GM23338 (cell line): ENCODE measurements at regions not wholly inside any gene's neighbourhood (a gene's known extent, or its start where the extent isn't known, plus 50 kb on each side); places are given as distances from the start of the nearest gene placed in this dataset.

Experiments
- ATAC-seq: fragments of 200-7000 bp; cut with Tn5 transposase; 3 replicates; pipeline ENCODE4 v1.9.1; 2020
- DNase-seq: peaks from one replicate; pipeline ENCODE4 v3.0.0-alpha.2; 2015; ENCODE audit warnings: low spot score
- H2AFZ ChIP-seq: fragments of 200-600 bp; sonication (generic); 2 replicates; pipeline ENCODE4 v1.8.0; 2016; ENCODE audit warnings: antibody characterized with exemption, mild to moderate bottlenecking, moderate library complexity
- H3F3A ChIP-seq: fragments of 200-600 bp; sonication (generic); replicated peaks from 2 replicates; pipeline ENCODE4 v1.8.0; 2017; ENCODE audit warnings: antibody characterized with exemption, mixed run types, low read depth
- H3K27ac ChIP-seq: fragments of 200-600 bp; sonication (generic); 2 replicates; pipeline ENCODE4 v1.6.1; 2016; ENCODE audit warnings: low read depth
- H3K27me3 ChIP-seq: fragments of 200-600 bp; sonication (generic); 2 replicates; pipeline ENCODE4 v1.8.0; 2016; ENCODE audit warnings: mild to moderate bottlenecking, mixed run types, moderate library complexity; ENCODE audit not compliant: insufficient read depth
- H3K36me3 ChIP-seq: fragments of 200-600 bp; sonication (generic); 2 replicates; pipeline ENCODE4 v1.8.0; 2016; ENCODE audit warnings: mild to moderate bottlenecking; ENCODE audit not compliant: insufficient read depth
- H3K4me1 ChIP-seq: fragments of 200-600 bp; sonication (generic); 2 replicates; pipeline ENCODE4 v1.8.0; 2016; ENCODE audit warnings: mild to moderate bottlenecking, moderate library complexity; ENCODE audit not compliant: insufficient read depth
- H3K4me2 ChIP-seq: fragments of 200-600 bp; sonication (generic); 2 replicates; pipeline ENCODE4 v1.7.1; 2017; ENCODE audit warnings: mixed run types
- H3K4me3 ChIP-seq: fragments of 200-600 bp; sonication (generic); 2 replicates; pipeline ENCODE4 v1.6.1; 2016; ENCODE audit warnings: mixed run types
- H3K79me2 ChIP-seq: fragments of 200-600 bp; sonication (generic); replicated peaks from 2 replicates; pipeline ENCODE4 v1.8.0; 2017; ENCODE audit warnings: mild to moderate bottlenecking; ENCODE audit not compliant: insufficient read depth
- H3K9me2 ChIP-seq: fragments of 200-600 bp; sonication (generic); 2 replicates; pipeline ENCODE4 v1.8.0; 2017; ENCODE audit not compliant: insufficient read depth
- H4K20me1 ChIP-seq: fragments of 200-600 bp; sonication (generic); replicated peaks from 2 replicates; pipeline ENCODE4 v1.8.0; 2017; ENCODE audit warnings: mild to moderate bottlenecking; ENCODE audit not compliant: insufficient read depth
- H3K27ac Mint-ChIP-seq: 2 replicates; pipeline ENCODE4 v1.8.0; 2020; ENCODE audit warnings: inconsistent platforms, mild to moderate bottlenecking, moderate library complexity, mixed read lengths
- H3K27me3 Mint-ChIP-seq: 3 replicates; pipeline ENCODE4 v1.8.0; 2022; ENCODE audit warnings: low read depth, mild to moderate bottlenecking, moderate library complexity, mixed read lengths, inconsistent platforms; ENCODE audit not compliant: insufficient read depth, poor library complexity
- H3K36me3 Mint-ChIP-seq: 3 replicates; pipeline ENCODE4 v1.8.0; 2021; ENCODE audit warnings: low read depth, mild to moderate bottlenecking, inconsistent platforms, moderate library complexity, mixed read lengths
- H3K4me1 Mint-ChIP-seq: 3 replicates; pipeline ENCODE4 v1.8.0; 2020; ENCODE audit warnings: mild to moderate bottlenecking, inconsistent platforms, mixed read lengths
- H3K4me3 Mint-ChIP-seq: 3 replicates; pipeline ENCODE4 v1.8.0; 2021; ENCODE audit warnings: moderate library complexity, mild to moderate bottlenecking, inconsistent platforms, mixed read lengths
- H3K9me3 Mint-ChIP-seq: 3 replicates; pipeline ENCODE4 v1.8.0; 2020; ENCODE audit warnings: moderate library complexity, mild to moderate bottlenecking, inconsistent platforms, mixed read lengths
- CREB1 ChIP-seq: fragments of 250-450 bp; sonication (Bioruptor Pico); IDR thresholded peaks from 2 replicates; pipeline ENCODE4 v1.5.0; 2020; ENCODE audit warnings: low read depth, mild to moderate bottlenecking, moderate library complexity
- ETS1 ChIP-seq: IDR thresholded peaks from 2 replicates; pipeline ENCODE4 v1.6.1; 2016; ENCODE audit warnings: antibody characterized with exemption
- EZH2 ChIP-seq: fragments of 200-600 bp; sonication (generic); IDR thresholded peaks from one replicate; pipeline ENCODE4 v1.8.0; 2017; ENCODE audit warnings: antibody characterized with exemption, mild to moderate bottlenecking, low read depth; ENCODE audit not compliant: unreplicated experiment
- JUNB ChIP-seq: IDR thresholded peaks from one replicate; pipeline ENCODE4 v1.6.1; 2016; ENCODE audit warnings: antibody characterized with exemption; ENCODE audit not compliant: unreplicated experiment
- NANOG ChIP-seq: IDR thresholded peaks from 2 replicates; pipeline ENCODE4 v1.6.1; 2016; ENCODE audit warnings: antibody characterized with exemption, borderline replicate concordance
- POLR2AphosphoS5 ChIP-seq: IDR thresholded peaks from 2 replicates; pipeline ENCODE4 v1.6.1; 2016; ENCODE audit warnings: antibody characterized with exemption, low read depth
- ZNF114 ChIP-seq: fragments of 250-450 bp; sonication (Bioruptor Pico); IDR thresholded peaks from 2 replicates; pipeline ENCODE4 v1.5.0; 2020; ENCODE audit warnings: mild to moderate bottlenecking, moderate library complexity
- TF ChIP-seq, protein P1 (sequence below): fragments of 250-450 bp; sonication (Bioruptor Pico); IDR thresholded peaks from 2 replicates; pipeline ENCODE4 v1.5.0; 2020; ENCODE audit warnings: mild to moderate bottlenecking, moderate library complexity
- TF ChIP-seq, protein P2 (sequence below): IDR thresholded peaks from one replicate; pipeline ENCODE4 v1.6.1; 2018; ENCODE audit warnings: antibody characterized with exemption; ENCODE audit not compliant: unreplicated experiment
- TF ChIP-seq, protein P3 (sequence below), 2 experiments: fragments of 200-600 bp in 1 of 2; sonication (generic) in 1 of 2; conservative IDR thresholded peaks; 2 replicates each; pipeline versions ENCODE4 v1.5.1 to v1.6.1; 2016 to 2017; ENCODE audit warnings: antibody characterized with exemption in 2 of 2, low read depth in 2 of 2, mild to moderate bottlenecking in 2 of 2, moderate library complexity in 1 of 2

DNA sequence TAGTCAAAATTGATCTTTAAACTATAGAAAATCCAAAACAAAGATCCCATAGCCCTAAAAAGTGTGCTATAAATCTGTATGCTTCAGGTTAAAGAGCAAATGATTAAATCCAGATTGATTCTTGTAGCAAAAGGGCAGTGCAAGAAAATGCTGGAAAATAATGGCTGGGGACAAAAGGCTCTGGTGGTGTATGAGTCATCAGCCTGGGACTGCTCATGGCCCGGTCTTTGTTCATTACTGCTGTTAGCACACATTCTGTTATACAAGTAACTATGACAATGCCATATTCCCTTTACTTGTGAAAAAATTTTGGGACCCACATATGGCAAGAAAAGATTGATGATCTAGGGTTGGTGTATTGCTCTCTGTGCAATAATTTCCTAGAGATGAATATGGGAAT lies 89.1 kb downstream of the RWDD3 start:
- no peak overlapping the region for H3K4me2 ChIP-seq
- no peaks in the 10 kb centered on the region for H3K27me3 ChIP-seq
- peaks cover 11% of the 10 kb centered on the region; the same call in 1 of the 2 replicates for H3K9me2 ChIP-seq
- H3F3A ChIP-seq = no peaks in the 10 kb centered on the region
- H3K4me1 ChIP-seq = no peaks in the 10 kb centered on the region
- H2AFZ ChIP-seq = no peak overlapping the region
- no peaks in the 10 kb centered on the region for H4K20me1 ChIP-seq
- H3K4me3 ChIP-seq = no peak overlapping the region
- no peak overlapping the region for H3K27ac ChIP-seq
- H3K36me3 Mint-ChIP-seq = no peaks in the 10 kb centered on the region; the same call in 2 of the 3 replicates
- H3K27me3 Mint-ChIP-seq = no peaks in the 10 kb centered on the region
- H3K36me3 ChIP-seq = no peaks in the 10 kb centered on the region
- no peak for TF ChIP-seq CREB1 (CRISPR knock-in tag)
- TF ChIP-seq EZH2 = no peak
- no peak overlapping the region for H3K4me3 Mint-ChIP-seq
- no peak overlapping the region for H3K27ac Mint-ChIP-seq
- no peaks in the 10 kb centered on the region for H3K79me2 ChIP-seq
- H3K9me3 Mint-ChIP-seq = no peaks in the 10 kb centered on the region
- H3K4me1 Mint-ChIP-seq = peaks cover 4% of the 10 kb centered on the region
- no peak for DNase-seq
- ATAC-seq = no peak

GRCh38 chr1:95325349-95325748 lies 91.3 kb downstream of the RWDD3 start:
- H3K4me3 ChIP-seq = no peak overlapping the region
- no peaks in the 10 kb centered on the region for H4K20me1 ChIP-seq
- no peaks in the 10 kb centered on the region for H3F3A ChIP-seq
- Mint-ChIP-seq H3K27ac (no peak overlapping the region), H3K36me3 (no peaks in the 10 kb centered on the region), H3K9me3 (no peaks in the 10 kb centered on the region), H3K4me1 (peaks cover 4% of the 10 kb centered on the region), H3K4me3 (no peak overlapping the region), H3K27me3 (no peaks in the 10 kb centered on the region)
- H2AFZ ChIP-seq = no peak overlapping the region
- H3K9me2 ChIP-seq = no peaks in the 10 kb centered on the region
- no peaks in the 10 kb centered on the region for H3K36me3 ChIP-seq
- H3K27me3 ChIP-seq = no peaks in the 10 kb centered on the region
- DNase-seq = no peak
- no peak for ATAC-seq
- no peaks in the 10 kb centered on the region for H3K4me1 ChIP-seq
- no peaks in the 10 kb centered on the region for H3K79me2 ChIP-seq
- no peak overlapping the region for H3K4me2 ChIP-seq
- H3K27ac ChIP-seq = no peak overlapping the region
- TF ChIP-seq CREB1 (CRISPR knock-in tag) = no peak
- TF ChIP-seq, protein P1, sequence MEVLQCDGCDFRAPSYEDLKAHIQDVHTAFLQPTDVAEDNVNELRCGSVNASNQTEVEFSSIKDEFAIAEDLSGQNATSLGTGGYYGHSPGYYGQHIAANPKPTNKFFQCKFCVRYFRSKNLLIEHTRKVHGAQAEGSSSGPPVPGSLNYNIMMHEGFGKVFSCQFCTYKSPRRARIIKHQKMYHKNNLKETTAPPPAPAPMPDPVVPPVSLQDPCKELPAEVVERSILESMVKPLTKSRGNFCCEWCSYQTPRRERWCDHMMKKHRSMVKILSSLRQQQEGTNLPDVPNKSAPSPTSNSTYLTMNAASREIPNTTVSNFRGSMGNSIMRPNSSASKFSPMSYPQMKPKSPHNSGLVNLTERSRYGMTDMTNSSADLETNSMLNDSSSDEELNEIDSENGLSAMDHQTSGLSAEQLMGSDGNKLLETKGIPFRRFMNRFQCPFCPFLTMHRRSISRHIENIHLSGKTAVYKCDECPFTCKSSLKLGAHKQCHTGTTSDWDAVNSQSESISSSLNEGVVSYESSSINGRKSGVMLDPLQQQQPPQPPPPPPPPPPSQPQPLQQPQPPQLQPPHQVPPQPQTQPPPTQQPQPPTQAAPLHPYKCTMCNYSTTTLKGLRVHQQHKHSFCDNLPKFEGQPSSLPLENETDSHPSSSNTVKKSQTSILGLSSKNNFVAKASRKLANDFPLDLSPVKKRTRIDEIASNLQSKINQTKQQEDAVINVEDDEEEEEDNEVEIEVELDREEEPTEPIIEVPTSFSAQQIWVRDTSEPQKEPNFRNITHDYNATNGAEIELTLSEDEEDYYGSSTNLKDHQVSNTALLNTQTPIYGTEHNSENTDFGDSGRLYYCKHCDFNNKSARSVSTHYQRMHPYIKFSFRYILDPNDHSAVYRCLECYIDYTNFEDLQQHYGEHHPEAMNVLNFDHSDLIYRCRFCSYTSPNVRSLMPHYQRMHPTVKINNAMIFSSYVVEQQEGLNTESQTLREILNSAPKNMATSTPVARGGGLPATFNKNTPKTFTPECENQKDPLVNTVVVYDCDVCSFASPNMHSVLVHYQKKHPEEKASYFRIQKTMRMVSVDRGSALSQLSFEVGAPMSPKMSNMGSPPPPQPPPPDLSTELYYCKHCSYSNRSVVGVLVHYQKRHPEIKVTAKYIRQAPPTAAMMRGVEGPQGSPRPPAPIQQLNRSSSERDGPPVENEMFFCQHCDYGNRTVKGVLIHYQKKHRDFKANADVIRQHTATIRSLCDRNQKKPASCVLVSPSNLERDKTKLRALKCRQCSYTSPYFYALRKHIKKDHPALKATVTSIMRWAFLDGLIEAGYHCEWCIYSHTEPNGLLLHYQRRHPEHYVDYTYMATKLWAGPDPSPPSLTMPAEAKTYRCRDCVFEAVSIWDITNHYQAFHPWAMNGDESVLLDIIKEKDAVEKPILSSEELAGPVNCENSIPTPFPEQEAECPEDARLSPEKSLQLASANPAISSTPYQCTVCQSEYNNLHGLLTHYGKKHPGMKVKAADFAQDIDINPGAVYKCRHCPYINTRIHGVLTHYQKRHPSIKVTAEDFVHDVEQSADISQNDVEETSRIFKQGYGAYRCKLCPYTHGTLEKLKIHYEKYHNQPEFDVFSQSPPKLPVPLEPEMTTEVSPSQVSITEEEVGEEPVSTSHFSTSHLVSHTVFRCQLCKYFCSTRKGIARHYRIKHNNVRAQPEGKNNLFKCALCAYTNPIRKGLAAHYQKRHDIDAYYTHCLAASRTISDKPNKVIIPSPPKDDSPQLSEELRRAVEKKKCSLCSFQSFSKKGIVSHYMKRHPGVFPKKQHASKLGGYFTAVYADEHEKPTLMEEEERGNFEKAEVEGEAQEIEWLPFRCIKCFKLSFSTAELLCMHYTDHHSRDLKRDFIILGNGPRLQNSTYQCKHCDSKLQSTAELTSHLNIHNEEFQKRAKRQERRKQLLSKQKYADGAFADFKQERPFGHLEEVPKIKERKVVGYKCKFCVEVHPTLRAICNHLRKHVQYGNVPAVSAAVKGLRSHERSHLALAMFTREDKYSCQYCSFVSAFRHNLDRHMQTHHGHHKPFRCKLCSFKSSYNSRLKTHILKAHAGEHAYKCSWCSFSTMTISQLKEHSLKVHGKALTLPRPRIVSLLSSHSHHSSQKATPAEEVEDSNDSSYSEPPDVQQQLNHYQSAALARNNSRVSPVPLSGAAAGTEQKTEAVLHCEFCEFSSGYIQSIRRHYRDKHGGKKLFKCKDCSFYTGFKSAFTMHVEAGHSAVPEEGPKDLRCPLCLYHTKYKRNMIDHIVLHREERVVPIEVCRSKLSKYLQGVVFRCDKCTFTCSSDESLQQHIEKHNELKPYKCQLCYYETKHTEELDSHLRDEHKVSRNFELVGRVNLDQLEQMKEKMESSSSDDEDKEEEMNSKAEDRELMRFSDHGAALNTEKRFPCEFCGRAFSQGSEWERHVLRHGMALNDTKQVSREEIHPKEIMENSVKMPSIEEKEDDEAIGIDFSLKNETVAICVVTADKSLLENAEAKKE (CRISPR knock-in tag) = no peak
- no peak for TF ChIP-seq ETS1
- no peak for TF ChIP-seq ZNF114
- no peak for TF ChIP-seq JUNB
- TF ChIP-seq EZH2 = no peak
- TF ChIP-seq, protein P2, sequence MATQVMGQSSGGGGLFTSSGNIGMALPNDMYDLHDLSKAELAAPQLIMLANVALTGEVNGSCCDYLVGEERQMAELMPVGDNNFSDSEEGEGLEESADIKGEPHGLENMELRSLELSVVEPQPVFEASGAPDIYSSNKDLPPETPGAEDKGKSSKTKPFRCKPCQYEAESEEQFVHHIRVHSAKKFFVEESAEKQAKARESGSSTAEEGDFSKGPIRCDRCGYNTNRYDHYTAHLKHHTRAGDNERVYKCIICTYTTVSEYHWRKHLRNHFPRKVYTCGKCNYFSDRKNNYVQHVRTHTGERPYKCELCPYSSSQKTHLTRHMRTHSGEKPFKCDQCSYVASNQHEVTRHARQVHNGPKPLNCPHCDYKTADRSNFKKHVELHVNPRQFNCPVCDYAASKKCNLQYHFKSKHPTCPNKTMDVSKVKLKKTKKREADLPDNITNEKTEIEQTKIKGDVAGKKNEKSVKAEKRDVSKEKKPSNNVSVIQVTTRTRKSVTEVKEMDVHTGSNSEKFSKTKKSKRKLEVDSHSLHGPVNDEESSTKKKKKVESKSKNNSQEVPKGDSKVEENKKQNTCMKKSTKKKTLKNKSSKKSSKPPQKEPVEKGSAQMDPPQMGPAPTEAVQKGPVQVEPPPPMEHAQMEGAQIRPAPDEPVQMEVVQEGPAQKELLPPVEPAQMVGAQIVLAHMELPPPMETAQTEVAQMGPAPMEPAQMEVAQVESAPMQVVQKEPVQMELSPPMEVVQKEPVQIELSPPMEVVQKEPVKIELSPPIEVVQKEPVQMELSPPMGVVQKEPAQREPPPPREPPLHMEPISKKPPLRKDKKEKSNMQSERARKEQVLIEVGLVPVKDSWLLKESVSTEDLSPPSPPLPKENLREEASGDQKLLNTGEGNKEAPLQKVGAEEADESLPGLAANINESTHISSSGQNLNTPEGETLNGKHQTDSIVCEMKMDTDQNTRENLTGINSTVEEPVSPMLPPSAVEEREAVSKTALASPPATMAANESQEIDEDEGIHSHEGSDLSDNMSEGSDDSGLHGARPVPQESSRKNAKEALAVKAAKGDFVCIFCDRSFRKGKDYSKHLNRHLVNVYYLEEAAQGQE = no peak
- TF ChIP-seq POLR2AphosphoS5 = no peak
- no peak for TF ChIP-seq NANOG
- TF ChIP-seq, protein P3, sequence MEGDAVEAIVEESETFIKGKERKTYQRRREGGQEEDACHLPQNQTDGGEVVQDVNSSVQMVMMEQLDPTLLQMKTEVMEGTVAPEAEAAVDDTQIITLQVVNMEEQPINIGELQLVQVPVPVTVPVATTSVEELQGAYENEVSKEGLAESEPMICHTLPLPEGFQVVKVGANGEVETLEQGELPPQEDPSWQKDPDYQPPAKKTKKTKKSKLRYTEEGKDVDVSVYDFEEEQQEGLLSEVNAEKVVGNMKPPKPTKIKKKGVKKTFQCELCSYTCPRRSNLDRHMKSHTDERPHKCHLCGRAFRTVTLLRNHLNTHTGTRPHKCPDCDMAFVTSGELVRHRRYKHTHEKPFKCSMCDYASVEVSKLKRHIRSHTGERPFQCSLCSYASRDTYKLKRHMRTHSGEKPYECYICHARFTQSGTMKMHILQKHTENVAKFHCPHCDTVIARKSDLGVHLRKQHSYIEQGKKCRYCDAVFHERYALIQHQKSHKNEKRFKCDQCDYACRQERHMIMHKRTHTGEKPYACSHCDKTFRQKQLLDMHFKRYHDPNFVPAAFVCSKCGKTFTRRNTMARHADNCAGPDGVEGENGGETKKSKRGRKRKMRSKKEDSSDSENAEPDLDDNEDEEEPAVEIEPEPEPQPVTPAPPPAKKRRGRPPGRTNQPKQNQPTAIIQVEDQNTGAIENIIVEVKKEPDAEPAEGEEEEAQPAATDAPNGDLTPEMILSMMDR (conservative IDR thresholded peaks at IDR 0.05; ENCODE audit: low read depth in 2 of 2) = no peak
